HG02571 (cell line): ENCODE measurements at regions not wholly inside any gene's neighbourhood (a gene's known extent, or its start where the extent isn't known, plus 50 kb on each side); places are given as distances from the start of the nearest gene placed in this dataset.

Source experiments
- ATAC-seq: cut with Tn5 transposase; IDR thresholded peaks from one replicate; pipeline ENCODE4 v1.9.1; 2021; ENCODE audit warnings: mild to moderate bottlenecking, moderate library complexity; ENCODE audit not compliant: unreplicated experiment

- no peak for ATAC-seq
Measured at GRCh38 chr3:148002705-148003205, 593.6 kb downstream of the ZIC1 start.

DNA sequence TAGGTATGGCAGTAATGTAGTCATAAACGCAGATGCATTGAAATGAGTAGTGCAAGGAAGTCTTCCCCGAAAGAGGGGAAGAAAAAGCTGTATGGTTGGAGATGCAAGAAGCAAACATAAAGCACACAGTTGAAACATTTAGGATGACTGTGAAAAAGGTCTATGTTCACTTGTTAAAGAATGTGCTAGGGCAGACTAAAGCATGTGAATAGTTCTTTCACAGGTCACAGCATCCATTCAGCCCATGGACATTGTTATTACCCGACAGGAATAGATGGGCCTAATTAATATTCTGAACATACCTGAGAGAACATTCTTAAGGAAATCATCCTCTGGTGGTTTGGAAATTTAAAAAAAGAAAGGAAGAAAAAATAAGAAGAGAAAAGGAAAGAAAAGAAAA lies 595.2 kb downstream of the ZIC1 start:
- ATAC-seq = no peak

GRCh38 chr3:148005456-148005855 lies 596.3 kb downstream of the ZIC1 start:
- ATAC-seq = no peak

DNA sequence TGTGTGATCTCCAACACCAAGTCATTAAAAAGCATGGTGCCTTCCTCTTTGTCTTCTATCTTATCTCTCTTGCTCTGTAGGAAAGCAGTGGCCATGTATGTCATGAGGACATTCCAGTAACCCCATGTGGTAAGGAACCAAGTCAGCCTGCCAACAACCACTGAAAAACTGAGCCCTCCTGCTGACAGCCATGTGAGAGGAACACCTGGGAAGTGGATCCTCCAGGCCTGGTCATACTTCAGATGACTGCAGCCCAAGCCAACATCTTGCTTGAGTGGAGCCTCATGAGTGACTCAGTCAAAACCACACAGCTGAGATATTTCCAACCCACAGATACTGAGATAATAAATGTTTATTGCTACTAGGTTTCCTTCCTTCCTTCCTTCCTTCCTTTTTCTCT lies 597.3 kb downstream of the ZIC1 start:
- no peak for ATAC-seq

DNA sequence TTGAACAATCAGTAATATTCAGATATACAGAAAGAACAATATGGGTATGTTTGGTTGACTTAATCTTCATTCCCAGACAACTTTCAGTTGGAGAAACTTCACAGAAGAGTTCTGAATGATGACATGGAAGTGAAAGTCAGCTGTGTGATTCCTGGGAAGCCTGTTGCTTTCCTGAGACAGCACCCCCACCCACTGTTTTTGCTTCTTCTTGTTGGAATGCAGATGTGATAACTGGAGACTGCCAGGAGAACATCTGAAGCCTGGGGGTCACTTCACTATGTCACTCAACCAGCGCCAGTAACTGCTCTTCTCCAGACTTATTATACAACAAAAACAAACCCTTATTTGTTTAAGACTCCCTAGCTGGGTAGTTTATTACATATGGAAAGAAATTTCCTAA lies 599.4 kb downstream of the ZIC1 start:
- ATAC-seq = no peak

GRCh38 chr3:148020861-148021260 lies 611.7 kb downstream of the ZIC1 start:
- no peak for ATAC-seq

GRCh38 chr3:148021381-148021780 lies 612.2 kb downstream of the ZIC1 start:
- ATAC-seq = no peak

- no peak for ATAC-seq
Measured at GRCh38 chr3:148023994-148024393, 614.8 kb downstream of the ZIC1 start.

DNA sequence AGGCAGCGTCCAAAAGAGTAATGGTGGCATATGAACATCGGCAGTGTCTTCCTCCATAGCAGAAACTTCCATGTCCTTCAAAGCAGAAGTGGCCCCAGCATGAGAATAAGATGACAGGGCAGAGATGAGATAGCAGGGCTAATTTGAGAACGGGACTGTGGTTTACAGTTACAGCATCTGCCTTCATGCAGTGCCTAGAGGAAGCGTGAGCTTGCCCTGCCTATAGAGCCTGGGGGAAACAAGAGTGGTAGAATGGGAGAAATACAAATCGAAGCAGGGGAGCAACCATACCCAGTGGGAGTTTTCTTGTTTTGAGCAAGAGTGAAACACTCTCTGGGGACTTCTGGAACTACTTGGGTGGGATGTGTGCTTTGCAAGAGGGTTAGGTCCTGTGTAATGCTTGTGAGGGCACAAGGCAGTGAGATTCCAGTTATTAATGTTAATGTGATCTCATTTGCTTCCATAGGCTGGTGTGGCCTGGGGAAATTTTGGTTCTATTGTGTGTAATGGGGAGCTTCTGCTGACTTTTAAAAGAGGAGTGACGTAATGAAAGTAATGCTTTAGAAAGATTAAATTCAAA lies 616.9 kb downstream of the ZIC1 start:
- no peak for ATAC-seq

DNA sequence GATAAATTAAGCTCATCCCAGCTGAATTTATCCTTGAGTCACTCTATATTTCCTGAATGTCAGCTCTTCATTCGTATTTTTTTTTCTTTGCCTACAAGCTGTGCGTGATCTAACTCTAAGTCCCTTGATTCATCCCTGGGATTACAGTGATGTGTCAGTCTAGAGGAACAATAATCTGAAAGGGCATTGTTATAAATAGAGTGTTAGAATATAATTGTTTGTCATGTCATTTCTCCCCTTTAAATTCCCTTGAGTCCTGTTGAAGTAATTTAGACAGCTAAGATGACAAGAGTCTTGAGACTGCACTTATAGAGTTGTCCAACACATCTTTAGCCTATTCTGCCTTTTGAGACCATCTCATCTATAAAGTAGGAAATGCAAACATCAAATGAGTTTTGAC lies 621.8 kb downstream of the ZIC1 start:
- no peak for ATAC-seq

- ATAC-seq = no peak
Measured at GRCh38 chr3:148034353-148034752, 625.2 kb downstream of the ZIC1 start.

- ATAC-seq = no peak
Measured at GRCh38 chr3:148036331-148036876, 627.2 kb downstream of the ZIC1 start.

GRCh38 chr3:148042663-148043445 lies 633.7 kb downstream of the ZIC1 start:
- ATAC-seq = no peak

DNA sequence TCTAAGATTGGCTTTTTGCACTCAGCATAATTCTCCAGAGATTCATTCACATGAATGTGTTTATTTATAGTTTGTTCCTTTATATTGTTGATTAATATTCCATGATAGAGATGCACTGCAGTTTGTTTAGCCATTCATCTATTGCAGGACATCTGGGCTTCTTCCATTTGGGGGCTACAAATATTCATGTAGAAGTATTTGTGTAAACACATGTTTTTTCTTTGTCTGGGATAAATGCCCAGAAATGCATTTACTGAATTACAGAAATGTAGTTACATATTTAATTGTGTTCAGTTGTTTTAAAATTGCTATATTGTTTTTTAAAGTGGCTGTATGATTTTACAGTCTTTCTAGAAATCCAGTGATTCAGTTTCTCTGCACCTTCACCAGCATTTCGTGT lies 635.0 kb downstream of the ZIC1 start:
- no peak for ATAC-seq

DNA sequence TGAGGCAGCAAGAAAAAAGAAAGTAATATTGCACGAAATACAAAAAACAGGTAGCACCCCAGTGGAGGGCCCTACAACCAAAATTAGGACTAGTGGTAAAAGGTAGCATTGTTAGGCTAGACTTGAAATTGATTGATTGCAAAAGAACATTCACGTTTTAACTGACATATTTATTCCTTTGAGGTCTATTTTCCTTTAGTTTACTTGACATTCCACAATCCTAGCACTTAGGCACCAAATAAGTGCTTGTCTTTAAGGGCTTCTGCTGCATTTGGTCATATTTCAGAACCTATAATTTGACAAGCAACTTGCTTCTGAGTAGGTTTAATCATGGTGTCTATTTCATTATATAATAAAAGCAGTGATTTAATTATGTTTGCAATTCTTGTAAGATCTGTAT lies 642.7 kb upstream of the AGTR1 start:
- no peak for ATAC-seq

GRCh38 chr3:148062590-148062989 lies 635.1 kb upstream of the AGTR1 start:
- ATAC-seq = no peak

- no peak for ATAC-seq
Measured at GRCh38 chr3:148066802-148067201, 630.9 kb upstream of the AGTR1 start.

DNA sequence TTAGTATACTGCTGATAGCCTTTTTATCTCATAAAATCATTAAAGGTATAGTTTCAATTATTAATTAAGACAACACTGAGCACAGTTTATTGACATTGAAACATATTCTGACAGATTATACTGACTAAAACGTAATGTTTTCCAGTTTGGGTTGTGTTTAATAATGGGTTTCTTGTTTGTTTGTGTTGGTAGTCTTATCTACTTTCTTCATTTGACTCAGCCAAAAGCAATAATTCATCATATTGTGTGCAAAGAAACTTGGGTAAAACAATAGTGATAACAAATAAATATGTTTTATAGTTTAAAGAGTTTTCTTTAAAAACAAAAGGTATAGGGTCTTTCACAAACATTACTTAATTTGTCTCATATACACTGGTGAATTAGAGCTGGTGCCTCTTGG lies 629.2 kb upstream of the AGTR1 start:
- no peak for ATAC-seq

- no peak for ATAC-seq
Measured at GRCh38 chr3:148070041-148070440, 627.7 kb upstream of the AGTR1 start.

- no peak for ATAC-seq
Measured at GRCh38 chr3:148073721-148074456, 623.8 kb upstream of the AGTR1 start.

DNA sequence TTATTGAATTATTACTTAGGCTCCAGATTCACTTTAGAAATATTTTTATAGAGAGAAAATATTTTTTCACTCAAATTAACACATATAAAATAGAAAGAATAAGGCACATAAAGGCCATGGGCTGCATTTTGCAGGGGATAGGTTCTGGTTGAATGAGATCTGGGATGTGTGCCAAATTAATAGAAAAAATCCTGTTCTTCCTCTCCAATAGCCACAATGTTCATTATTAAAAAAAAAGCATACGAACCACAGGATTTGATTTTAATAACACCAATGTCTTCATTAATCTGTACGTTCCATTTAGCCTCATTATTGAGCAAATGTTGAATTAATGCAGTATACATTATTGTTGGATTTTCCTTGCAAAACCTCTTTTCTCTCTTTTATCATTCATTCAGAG lies 622.8 kb upstream of the AGTR1 start:
- ATAC-seq = no peak
